K562 (cell line): ENCODE measurements at regions not wholly inside any gene's neighbourhood (a gene's known extent, or its start where the extent isn't known, plus 50 kb on each side); places are given as distances from the start of the nearest gene placed in this dataset.

Experiments used
- ATAC-seq: fragments of 200-7000 bp; cut with Tn5 transposase; 3 replicates; pipeline ENCODE4 v1.9.1; 2020; ENCODE audit warnings: moderate library complexity
- BruUV-seq: library from RNA; stranded (reverse); fragments of 400-500 nt; replicated peaks from 2 replicates; lab custom pipeline; 2021; lab: Mats Ljungman, UMichigan
- CTCF ChIA-PET: fragments of 300-600 bp; formaldehyde crosslinking; extraction: SDS; loops from one replicate; lab custom pipeline; 2021; ENCODE audit warnings: low intra/inter-chr PET ratio; lab: Yijun Ruan, JAX
- POLR2A ChIA-PET: fragments of 300-600, 350-650 bp; sonication (Branson Sonifier 250); formaldehyde crosslinking; extraction: SDS; loops from one replicate; lab custom pipeline; 2021; ENCODE audit warnings: antibody characterized with exemption, inconsistent platforms; lab: Yijun Ruan, JAX
- DNase-seq, 4 experiments: peaks; one replicate each; pipeline versions ENCODE4 v3.0.0 to v3.0.0-alpha.2; 2011 to 2018; ENCODE audit warnings: low spot score in 3 of 4, mixed read lengths in 3 of 4; ENCODE audit errors: extremely low read depth in 1 of 4
- FAIRE-seq: peaks from 2 replicates; lab custom pipeline; 2011; peaks lifted over from hg19 to GRCh38; lab: Jason Lieb, UNC
- H2AFZ ChIP-seq: 2 replicates; pipeline ENCODE4 v1.6.0; 2011; ENCODE audit warnings: low read depth, low read length, control low read depth, inconsistent platforms
- H3K27ac ChIP-seq: fragments of 200-600 bp; 3 replicates; pipeline ENCODE4 v1.8.0; 2011; ENCODE audit warnings: low read depth, mild to moderate bottlenecking, control low read depth, inconsistent platforms, low read length, moderate library complexity, mixed read lengths; ENCODE audit errors: extremely low read depth
- H3K27me3 ChIP-seq, 2 experiments: fragments of 300-600 bp in 1 of 2; 2 replicates in 1 of 2; 3 replicates in 1 of 2; pipeline versions ENCODE4 v1.6.0 to v1.8.0; 2011; ENCODE audit warnings: inconsistent platforms in 2 of 2, low read length in 2 of 2, mild to moderate bottlenecking in 1 of 2, mixed read lengths in 1 of 2, moderate library complexity in 1 of 2; ENCODE audit not compliant: control insufficient read depth in 2 of 2, insufficient read depth in 2 of 2
- H3K36me3 ChIP-seq: fragments of 300-600 bp; 3 replicates; pipeline ENCODE4 v1.8.0; 2011; ENCODE audit warnings: mild to moderate bottlenecking, low read length, inconsistent platforms; ENCODE audit not compliant: control insufficient read depth, insufficient read depth
- H3K4me1 ChIP-seq, 2 experiments: fragments of 200-600 bp in 1 of 2; replicated peaks in 1 of 2; 2 replicates in 1 of 2; 3 replicates in 1 of 2; pipeline versions ENCODE4 v1.5.1 to v1.8.0; 2011; ENCODE audit warnings: inconsistent platforms in 2 of 2, low read length in 2 of 2, mild to moderate bottlenecking in 1 of 2, mixed read lengths in 1 of 2, moderate library complexity in 1 of 2; ENCODE audit not compliant: control insufficient read depth in 2 of 2, insufficient read depth in 2 of 2
- H3K4me2 ChIP-seq: 2 replicates; pipeline ENCODE4 v1.6.1; 2011; ENCODE audit warnings: low read length, control low read depth, inconsistent platforms, mixed read lengths; ENCODE audit not compliant: insufficient read depth
- H3K4me3 ChIP-seq: fragments of 200-600 bp; sonication (generic), shearing (Covaris generic); 2 replicates; pipeline ENCODE4 v1.5.1; 2016; ENCODE audit warnings: control low read depth, inconsistent platforms
- H3K79me2 ChIP-seq: fragments of 200-600 bp; 3 replicates; pipeline ENCODE4 v1.8.0; 2011; ENCODE audit warnings: low read length, inconsistent platforms; ENCODE audit not compliant: control insufficient read depth, insufficient read depth
- H3K9ac ChIP-seq, 2 experiments: 2 replicates each; pipeline versions ENCODE4 v1.6.0 to v1.6.1; 2011; ENCODE audit warnings: low read depth in 2 of 2, low read length in 2 of 2, control low read depth in 1 of 2, inconsistent platforms in 1 of 2, mild to moderate bottlenecking in 1 of 2, mixed read lengths in 1 of 2; ENCODE audit not compliant: insufficient read depth in 1 of 2
- H3K9me1 ChIP-seq: one replicate; pipeline ENCODE4 v1.6.0; 2011; ENCODE audit warnings: inconsistent platforms, mild to moderate bottlenecking, low read length, moderate library complexity; ENCODE audit not compliant: control insufficient read depth, insufficient read depth
- H3K9me3 ChIP-seq: replicated peaks from 2 replicates; pipeline ENCODE4 v1.5.1; 2011; ENCODE audit warnings: low read depth, low read length, inconsistent platforms; ENCODE audit not compliant: control insufficient read depth, insufficient read depth
- H4K20me1 ChIP-seq: replicated peaks from 2 replicates; pipeline ENCODE4 v1.6.1; 2011; ENCODE audit warnings: low read length, inconsistent platforms, mixed read lengths; ENCODE audit not compliant: control insufficient read depth, insufficient read depth
- CAMTA2 ChIP-seq: fragments of 250-450 bp; sonication (Bioruptor Pico); conservative IDR thresholded peaks from 2 replicates; pipeline ENCODE4 v1.5.1; 2022
- GABPB2 ChIP-seq: fragments of 250-450 bp; sonication (Bioruptor Pico); conservative IDR thresholded peaks from 2 replicates; pipeline ENCODE4 v1.5.1; 2021; ENCODE audit warnings: mild to moderate bottlenecking
- HDAC1 ChIP-seq, 2 experiments: fragments of 450-650 bp; IDR thresholded peaks; 2 replicates each; pipeline ENCODE4 v1.6.1; 2016 to 2017; ENCODE audit warnings: inconsistent platforms in 1 of 2, mild to moderate bottlenecking in 1 of 2, moderate library complexity in 1 of 2
- IRF9 ChIP-seq: fragments of 450-650 bp; IDR thresholded peaks from 2 replicates; pipeline ENCODE4 v1.6.1; 2016; ENCODE audit warnings: missing biosample characterization, missing genetic modification characterization
- MEF2D ChIP-seq: conservative IDR thresholded peaks from 2 replicates; pipeline ENCODE4 v1.6.1; 2016; ENCODE audit warnings: low read depth, missing genetic modification characterization, missing compliant biosample characterization
- MXD1 ChIP-seq: fragments of 250-450 bp; sonication (Bioruptor Pico); IDR thresholded peaks from 2 replicates; pipeline ENCODE4 v1.8.0; 2021; ENCODE audit warnings: borderline replicate concordance, mild to moderate bottlenecking, moderate library complexity; ENCODE audit not compliant: poor library complexity, severe bottlenecking
- NCOA2 ChIP-seq, 2 experiments: fragments of 450-650 bp; IDR thresholded peaks; 2 replicates each; pipeline ENCODE4 v1.6.1; 2018; ENCODE audit warnings: mild to moderate bottlenecking in 2 of 2, moderate library complexity in 1 of 2; ENCODE audit not compliant: partially characterized antibody in 2 of 2
- NELFE ChIP-seq: IDR thresholded peaks from 2 replicates; pipeline ENCODE4 v1.6.1; 2011; ENCODE audit warnings: mild to moderate bottlenecking; ENCODE audit not compliant: insufficient read depth, insufficient read length
- POLR2B ChIP-seq: fragments of 450-650 bp; IDR thresholded peaks from 2 replicates; pipeline ENCODE4 v1.6.1; 2018; ENCODE audit warnings: low read depth; ENCODE audit not compliant: partially characterized antibody
- RUNX1 ChIP-seq: sonication (generic); IDR thresholded peaks from 2 replicates; pipeline ENCODE4 v1.6.1; 2016; ENCODE audit warnings: antibody characterized with exemption, low read depth
- SETDB1 ChIP-seq: IDR thresholded peaks from one replicate; pipeline ENCODE4 v1.6.1; 2012; ENCODE audit warnings: low read length, control low read depth, inconsistent platforms
- TAF15 ChIP-seq: fragments of 200-400 bp; formaldehyde crosslinking; IDR thresholded peaks from 2 replicates; pipeline ENCODE4 v1.6.1; 2017; ENCODE audit warnings: mild to moderate bottlenecking, low read depth, low read length, moderate library complexity
- TAF7 ChIP-seq: fragments of 450-650 bp; IDR thresholded peaks from 2 replicates; pipeline ENCODE4 v1.6.1; 2016; ENCODE audit warnings: missing genetic modification characterization, missing compliant biosample characterization
- VEZF1 ChIP-seq: fragments of 200-800 bp; sonication (Bioruptor generic); IDR thresholded peaks from 2 replicates; pipeline ENCODE4 v1.6.1; 2017; ENCODE audit warnings: missing genetic modification characterization, missing compliant biosample characterization
- ZNF449 ChIP-seq: fragments of 250-450 bp; sonication (Bioruptor Pico); IDR thresholded peaks from 2 replicates; pipeline ENCODE4 v1.8.0; 2022; ENCODE audit warnings: moderate library complexity, mild to moderate bottlenecking, inconsistent platforms
- ZNF507 ChIP-seq: conservative IDR thresholded peaks from 2 replicates; pipeline ENCODE4 v1.6.1; 2017; ENCODE audit warnings: missing genetic modification characterization, missing compliant biosample characterization
- WGBS: fragments of 100-300 bp; shearing (Covaris generic); methylation state at CpG from one replicate; pipeline ENCODE4 v1.1.6; 2016; ENCODE audit warnings: low coverage, mixed read lengths; ENCODE audit not compliant: insufficient coverage; ENCODE audit errors: missing lambda C conversion rate; 5-methylcytosine and 5-hydroxymethylcytosine counted together
- in situ Hi-C: fragments of 300-500 bp; cut with MboI; formaldehyde crosslinking; loops from 4 replicates; pipeline ENCODE4 v1.15.0; 2018; ENCODE audit warnings: inconsistent platforms, mixed read lengths
- intact Hi-C: fragments of 100-400 bp; cut with micrococcal nuclease; formaldehyde crosslinking; loops from 2 replicates; pipeline ENCODE4 v1.14.2; 2022

DNA sequence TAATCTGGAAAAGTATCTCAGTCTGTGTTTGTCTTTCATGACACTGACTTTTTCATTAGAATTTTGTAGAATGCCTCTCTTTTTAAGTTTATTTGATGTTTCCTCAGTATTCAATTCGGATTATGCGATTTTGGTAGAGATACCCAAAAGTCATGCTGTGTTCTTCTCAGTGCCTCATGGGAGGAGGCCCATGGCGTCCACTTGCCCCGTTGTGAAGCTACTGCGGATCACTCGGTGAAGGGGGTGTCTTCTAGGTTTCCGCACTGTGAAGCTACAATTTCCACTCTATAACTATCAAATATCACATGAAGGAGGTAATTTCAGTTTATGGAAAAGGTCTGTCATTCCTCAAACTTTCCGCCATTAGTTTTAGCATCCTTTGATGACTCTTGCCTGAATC lies 794.0 kb downstream of the TBC1D22A start:
- H3K9me3 ChIP-seq, result no peaks in the 10 kb centered on the region
- WGBS, result 0% methylated on average over 8 of the region's 8 CpGs
- no peak for DNase-seq
- intact Hi-C loops, result no loop called here
- H2AFZ ChIP-seq, result no peak overlapping the region
- ATAC-seq, result no peak
- H3K9ac ChIP-seq, result no peak overlapping the region
- ChIA-PET CTCF (no interaction called here), POLR2A (no interaction called here)
- BruUV-seq, result no TSS peak
- no peak for TF ChIP-seq GABPB2 (CRISPR knock-in tag)
- no peak for TF ChIP-seq MEF2D (tag)
- TF ChIP-seq CAMTA2 (CRISPR knock-in tag), result no peak
- no peak for TF ChIP-seq ZNF507
- no peak for TF ChIP-seq NCOA2 (IDR thresholded peaks at IDR 0.05; ENCODE audit: partially characterized antibody in 2 of 2)
- no peak for TF ChIP-seq HDAC1 (IDR thresholded peaks at IDR 0.05)
- TF ChIP-seq TAF7 (tag), result no peak
- no peak for TF ChIP-seq SETDB1
- TF ChIP-seq RUNX1, result no peak
- no peak for TF ChIP-seq NELFE
- TF ChIP-seq VEZF1 (CRISPR knock-in tag), result no peak
- no peak for TF ChIP-seq TAF15
- TF ChIP-seq IRF9, result no peak
- TF ChIP-seq POLR2B, result no peak
- no peak for TF ChIP-seq ZNF449 (CRISPR knock-in tag)
- no peak for TF ChIP-seq MXD1 (CRISPR knock-in tag)
- H3K79me2 ChIP-seq, result no peaks in the 10 kb centered on the region
- H3K4me2 ChIP-seq, result no peak overlapping the region
- no peak for FAIRE-seq
- peaks cover 2 to 12% of the 10 kb centered on the region in 2 experiments; a peak in 4 of 5 replicates for H3K27me3 ChIP-seq
- H3K27ac ChIP-seq, result no peak overlapping the region
- H4K20me1 ChIP-seq, result no peaks in the 10 kb centered on the region
- no peaks in the 10 kb centered on the region for H3K9me1 ChIP-seq
- H3K4me1 ChIP-seq, result no peaks in the 10 kb centered on the region
- in situ Hi-C loops, result no loop called here
- H3K4me3 ChIP-seq, result no peak overlapping the region
- H3K36me3 ChIP-seq, result no peaks in the 10 kb centered on the region
